ENCODE measurements at regions not wholly inside any gene's neighbourhood (a gene's known extent, or its start where the extent isn't known, plus 50 kb on each side); places are given as distances from the start of the nearest gene placed in this dataset.

DNA sequence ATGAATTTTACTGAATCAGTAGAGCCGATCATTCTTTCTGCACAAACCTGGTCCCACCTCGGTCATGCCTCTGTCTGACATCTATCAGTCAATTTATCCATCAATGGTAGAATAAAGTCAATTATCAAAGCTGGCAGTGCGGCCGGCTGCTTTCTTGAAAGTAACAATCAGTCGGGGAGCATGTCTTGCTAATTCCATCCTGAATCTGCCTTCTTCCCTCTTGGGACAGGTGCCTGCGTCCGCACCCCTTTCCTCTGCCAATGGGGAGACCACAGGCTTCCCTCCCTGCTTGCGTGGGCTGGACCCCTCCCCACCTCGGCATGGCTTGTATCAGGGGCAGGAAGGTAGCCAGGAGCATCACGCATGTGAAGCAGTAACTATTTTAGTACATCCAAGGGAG is 962.9 kb downstream of the BRD1 start:
- DNase-seq (ENCODE audit: low read depth in 2 of 2): no peak

DNA sequence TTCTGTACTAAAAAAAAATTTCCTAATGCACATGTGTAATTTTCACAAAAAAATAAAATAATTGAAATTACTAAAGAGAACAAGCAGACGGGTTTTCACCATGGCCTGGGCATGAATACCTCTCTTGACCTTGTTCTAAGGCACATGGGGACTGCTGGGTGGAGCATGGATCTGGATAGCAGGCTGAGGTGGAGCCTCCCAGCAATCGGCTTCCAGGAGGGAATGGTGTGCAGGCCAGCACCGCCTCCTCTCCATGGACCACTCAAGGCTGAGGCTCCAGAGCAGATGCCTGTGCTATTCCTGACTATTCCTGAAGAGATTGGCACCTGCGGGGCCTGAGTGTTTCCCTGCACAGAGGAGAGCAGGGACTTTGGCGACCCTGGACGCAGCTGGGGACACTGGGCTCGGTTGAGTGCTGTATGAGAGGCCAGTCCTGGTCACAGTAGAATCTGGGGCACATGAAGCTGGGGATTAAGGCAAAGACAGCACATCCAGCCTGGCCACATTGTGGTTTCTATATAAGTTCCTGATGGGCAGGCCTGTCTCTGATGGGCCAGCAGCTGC is 963.6 kb downstream of the BRD1 start:
- DNase-seq (ENCODE audit: low read depth in 2 of 2): no peak

DNA sequence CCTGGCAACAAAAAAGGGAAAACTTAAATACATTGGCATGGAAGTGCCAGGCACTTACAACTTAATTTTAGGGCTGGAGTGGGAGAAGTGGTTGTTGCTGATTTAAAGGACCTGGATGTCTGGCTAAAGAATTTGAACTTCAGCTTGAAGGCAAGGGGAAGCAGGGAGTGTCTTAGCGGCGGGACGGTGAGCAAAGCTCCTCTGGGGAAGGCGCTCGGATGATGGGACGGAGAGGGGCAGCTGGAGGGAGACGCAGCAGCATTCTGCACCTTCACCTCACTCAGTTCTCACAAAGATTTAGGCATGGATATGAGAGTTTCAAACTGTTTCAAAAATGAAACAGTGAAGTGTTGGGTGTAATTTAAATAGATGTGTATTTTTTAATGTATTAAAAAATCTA is 967.1 kb downstream of the BRD1 start:
- no peak for DNase-seq (ENCODE audit: low read depth in 2 of 2)

DNA sequence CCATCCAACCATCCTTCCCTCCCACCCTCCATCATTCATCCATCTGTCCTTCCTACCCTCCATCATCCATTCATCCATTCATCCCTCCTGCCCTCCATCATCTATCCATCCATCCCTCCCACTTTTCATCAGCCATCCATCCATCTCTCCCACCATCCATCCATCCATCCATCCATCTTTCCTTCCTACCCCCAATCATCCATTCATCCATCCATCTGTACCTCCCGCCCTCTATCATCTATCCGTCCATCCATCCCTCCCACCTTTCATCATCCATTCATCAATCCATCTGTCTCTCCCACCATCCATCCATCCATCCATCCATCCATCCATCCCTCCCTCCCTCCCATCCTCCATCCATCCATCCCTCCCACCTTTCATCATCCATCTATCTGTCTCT is 968.8 kb downstream of the BRD1 start:
- DNase-seq (ENCODE audit: low read depth in 2 of 2): no peak

DNA sequence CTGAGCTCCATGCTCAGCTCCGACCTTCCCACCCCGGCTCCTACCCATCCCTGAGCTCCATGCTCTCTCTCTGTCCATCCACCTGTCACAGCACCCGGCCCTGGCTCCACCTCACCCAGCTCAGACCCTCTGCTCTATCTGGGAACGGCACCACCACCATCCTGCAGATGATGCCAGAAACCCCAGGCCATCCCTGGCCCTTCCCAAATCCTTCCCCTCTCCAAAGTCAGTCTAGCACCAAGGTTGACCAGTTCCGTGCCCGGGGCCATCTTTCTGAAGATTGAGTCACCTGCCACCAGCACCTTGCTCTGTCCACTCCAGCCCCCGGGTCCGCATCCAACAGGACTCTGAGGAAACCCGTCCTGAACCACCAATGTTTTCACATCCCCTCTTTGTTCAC is 969.6 kb downstream of the BRD1 start:
- DNase-seq (ENCODE audit: low read depth in 2 of 2): no peak

DNA sequence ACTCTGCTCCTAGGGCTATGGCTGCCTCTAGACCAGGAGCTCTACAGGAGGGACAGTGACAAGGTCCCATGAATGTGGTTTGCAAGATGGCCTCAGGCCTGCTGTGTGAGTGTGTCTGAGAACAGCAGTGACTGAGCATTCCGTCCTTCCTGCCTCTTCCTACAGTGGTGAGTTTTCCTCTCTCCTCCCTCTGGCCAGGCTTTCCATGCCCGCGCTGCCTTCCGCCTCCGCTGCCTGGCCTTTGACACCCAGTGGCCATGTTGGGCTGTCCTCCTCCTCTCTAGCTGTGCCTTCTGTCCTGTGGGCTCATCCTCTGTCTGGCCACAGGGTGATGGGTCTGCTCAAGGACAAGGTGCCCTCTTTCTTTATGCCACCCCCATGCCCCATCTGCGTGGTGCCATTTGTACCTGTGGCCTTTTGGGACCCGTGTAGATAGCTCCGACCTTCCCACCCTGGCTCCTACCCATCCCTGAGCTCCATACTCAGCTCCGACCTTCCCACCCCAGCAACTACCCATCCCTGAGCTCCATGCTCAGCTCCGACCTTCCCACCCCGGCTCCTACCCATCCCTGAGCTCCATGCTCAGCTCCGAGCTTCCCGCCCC is 970.4 kb downstream of the BRD1 start:
- no peak for DNase-seq (ENCODE audit: low read depth in 2 of 2)

DNA sequence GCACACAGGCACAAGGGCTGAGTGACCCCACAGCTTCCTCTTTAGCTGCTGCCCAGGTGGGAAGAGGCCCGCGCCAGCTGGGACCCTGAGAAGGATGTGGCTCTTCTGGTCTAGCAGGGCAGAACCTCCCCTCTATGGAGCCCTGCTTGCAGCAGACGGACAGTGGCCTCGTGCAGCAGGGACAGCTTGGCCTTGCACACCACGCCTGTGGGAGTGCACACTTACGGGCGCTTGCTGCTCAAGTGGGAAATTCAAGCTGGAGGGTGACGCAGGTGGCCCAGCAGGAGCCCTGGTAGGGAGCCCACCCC is 971.4 kb downstream of the BRD1 start:
- no peak for DNase-seq (ENCODE audit: low read depth in 2 of 2)

DNA sequence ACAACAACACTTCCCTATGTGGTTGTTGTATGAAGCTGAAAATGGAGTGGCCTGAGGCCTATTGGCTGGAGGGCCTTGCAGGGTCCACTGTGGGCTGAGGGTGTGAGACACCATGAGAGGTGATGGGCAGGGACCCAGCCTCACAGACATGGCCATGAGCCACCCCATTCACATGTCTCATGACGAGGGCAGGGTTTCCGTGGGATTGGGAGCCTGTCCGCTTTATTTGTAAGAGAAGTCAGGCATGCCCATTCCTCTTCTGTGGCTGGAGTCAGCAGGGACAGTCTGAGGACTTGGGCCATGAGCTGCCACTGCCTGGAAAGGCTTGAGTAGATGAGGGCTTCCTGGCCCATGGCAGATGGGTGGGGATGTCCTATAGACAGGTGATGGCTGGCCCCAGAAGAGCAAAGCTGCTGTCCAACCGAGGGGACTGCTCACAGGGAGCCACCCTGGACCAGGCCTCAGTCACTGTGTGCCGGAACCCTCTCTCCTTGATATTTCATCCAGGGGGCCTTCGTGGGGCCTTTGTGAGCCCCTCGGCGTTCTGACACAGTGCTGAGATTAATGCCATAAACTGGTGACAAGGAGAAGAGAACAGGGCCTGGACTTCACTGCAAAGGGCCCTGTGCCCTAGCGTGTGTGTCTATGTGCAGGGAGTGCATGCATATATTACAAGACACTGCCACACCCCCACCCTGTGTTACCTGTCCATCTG is 971.9 kb downstream of the BRD1 start:
- DNase-seq (ENCODE audit: low read depth in 2 of 2): no peak

DNA sequence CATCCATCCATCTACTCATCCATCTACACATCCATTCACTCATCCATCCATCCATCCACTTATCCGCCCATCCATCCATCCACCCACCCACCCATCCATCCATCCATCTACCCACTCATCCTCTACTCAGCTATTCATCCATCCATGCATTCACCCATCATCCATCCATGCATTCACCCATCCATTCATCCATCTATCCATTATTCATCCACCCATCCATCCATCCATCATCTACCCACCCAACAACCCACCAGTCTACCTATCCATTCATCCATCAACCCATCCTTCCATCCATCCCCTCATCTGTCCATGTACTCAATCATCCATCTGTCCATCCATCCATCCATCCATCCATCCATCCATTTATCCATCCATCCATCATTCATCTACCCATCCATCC is 972.7 kb downstream of the BRD1 start:
- DNase-seq (ENCODE audit: low read depth in 2 of 2): no peak

DNA sequence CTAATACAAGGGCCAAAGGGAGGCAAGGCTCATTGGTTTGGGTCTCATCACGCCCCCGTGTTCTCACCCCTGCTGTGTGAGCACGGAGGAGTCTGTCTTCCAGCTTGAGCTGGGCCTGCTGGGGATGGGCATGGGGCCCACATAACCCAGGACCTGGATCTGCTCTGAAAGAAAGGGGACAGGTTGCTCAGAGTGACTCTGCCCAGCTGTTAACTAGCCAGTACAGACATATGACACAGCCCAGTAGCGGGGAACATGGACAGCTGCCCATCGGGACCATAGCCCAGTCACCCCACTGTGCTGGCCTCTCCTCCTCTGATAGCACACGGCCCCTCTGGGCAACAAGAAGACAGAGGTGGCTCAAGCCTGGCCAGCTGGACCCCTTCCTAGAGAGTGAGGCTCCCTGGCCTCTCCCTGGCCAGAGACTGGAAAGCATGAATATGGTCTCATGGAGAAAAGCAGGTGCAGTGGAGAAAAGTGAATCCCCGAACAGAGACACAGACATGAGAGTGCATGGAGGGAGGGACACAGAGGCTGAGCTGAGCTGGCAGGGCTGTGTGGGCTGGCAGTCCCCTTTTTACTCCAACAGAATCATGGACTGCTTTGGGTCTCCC is 973.9 kb downstream of the BRD1 start:
- no peak for DNase-seq (ENCODE audit: low read depth in 2 of 2)

DNA sequence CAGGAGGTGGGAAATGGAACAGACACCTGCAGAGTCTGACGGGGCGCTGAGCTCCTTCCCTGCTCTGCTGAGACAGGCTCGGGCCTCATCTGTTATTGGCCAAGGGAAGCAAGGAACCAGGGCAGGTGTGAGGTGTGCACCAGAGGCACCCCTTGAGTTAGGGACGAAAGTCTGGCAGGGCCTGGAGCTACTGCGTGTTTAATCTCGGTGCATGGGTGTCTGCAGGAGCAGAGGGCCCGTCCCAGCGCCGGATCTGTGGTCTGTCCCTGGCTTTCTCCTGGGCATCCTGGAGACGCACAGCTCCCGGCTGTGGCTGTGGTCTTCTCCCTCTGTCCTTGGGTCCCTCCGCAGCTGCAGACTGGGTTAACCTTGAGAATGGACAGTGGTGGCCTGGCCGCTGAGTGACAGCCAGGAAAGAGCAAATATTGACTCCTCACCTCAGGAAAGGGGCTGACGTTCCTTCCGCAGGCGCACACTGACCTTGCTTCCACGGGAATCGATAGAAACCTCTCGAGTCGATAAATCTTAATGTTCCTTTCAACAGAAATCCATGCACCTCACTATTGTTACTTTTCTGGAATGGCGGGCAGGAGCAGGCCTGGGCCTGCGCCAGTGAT is 975.6 kb downstream of the BRD1 start:
- DNase-seq (ENCODE audit: low read depth in 2 of 2): no peak

DNA sequence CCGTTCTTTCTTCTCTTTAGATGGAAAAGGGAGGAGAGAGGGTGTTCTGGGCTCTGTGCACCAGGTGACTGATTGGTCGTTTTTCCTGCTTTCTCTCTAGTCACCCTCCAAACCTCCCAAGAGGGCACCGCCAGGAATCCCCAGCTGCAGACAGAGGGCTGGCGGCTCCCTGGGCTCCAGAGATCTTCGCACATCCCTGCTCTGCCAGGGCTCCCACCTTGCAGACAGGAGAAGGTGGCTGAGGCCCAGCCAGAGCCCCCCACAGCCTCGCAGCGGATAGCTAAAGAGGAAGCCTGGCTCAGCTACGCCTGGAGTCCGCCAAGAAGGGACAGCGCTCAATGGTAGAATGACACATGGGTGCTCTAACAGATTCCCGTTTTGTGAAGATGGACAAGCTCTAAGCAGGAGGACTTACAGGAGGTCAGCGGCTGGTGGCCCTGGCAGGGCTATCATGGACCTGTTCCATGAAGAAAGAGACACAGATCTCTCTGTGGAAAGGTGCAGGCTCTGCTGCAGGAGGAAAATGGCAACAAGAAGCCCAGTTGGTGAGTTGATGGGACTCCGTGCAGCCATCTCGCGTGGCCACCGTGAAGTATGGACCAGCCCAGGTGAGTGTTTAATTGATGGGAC is 976.9 kb downstream of the BRD1 start:
- no peak for DNase-seq (ENCODE audit: low read depth in 2 of 2)

DNA sequence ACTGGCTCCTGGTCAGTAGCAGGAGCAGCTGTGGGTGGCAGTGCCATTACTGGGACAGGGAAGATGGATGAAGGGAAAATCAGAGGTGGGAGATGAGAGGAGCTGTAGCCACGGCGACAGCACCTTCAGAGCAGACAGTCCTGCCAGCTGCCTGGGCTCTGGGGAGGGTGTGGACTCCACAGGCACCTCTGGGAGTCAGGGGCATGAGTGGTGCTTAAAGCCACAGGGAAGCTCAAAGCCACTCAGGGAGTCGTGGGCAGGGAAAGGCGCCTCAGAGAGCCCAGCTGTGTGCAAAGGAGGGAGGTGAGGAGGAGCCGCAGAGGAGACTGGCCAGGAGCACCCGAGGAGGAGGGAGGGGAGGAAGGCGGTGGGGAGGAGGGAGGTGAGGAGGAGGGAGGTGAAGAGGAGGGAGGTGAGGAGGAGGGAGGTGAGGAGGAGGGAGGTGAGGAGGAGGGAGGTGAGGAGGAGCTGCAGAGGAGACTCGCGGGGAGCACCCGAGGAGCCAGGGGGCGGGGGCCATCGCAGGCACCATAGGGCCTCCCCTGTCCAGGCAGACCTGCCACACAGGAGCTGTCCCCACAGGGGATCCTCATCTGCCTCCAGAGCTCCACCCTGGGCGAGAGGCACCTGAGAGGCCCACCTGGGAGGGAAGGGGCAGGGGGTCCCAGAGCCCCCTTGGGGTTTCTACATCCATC is 977.6 kb downstream of the BRD1 start:
- DNase-seq (ENCODE audit: low read depth in 2 of 2): no peak

DNA sequence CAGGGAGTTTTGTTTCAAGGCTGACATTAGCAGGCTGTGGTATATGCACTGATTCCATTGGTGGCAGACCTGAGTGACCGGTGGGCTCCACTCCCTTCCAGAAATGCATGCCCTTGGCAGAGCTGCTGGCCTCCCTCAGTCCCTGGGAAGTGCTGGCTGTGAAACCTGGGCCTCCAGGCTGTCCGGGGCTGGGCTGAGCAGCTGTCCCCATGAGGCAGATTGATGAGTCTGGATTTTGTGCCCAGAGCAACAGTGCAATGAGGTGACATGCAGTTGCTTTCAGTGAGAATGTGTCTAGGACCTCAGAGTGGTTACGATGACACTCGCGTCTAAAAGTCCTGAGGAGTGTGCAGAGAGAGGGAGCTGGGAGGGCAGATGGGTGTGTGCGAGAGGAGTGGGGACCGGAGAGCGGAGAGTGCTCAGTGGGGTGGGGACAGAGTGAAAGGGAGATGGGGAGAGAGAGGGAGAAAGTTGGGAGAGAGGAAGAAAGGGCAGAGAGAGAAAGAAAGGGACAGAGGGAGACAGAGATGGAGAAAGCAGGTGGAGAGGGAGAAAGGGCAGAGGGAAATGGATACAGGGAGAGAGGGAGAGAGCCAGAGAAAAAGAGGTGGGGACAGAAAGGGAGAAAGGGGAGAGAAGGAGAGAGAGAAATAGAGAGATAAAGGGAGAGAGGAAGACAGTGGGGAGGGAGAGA is 978.3 kb downstream of the BRD1 start:
- DNase-seq (ENCODE audit: low read depth in 2 of 2): no peak

DNA sequence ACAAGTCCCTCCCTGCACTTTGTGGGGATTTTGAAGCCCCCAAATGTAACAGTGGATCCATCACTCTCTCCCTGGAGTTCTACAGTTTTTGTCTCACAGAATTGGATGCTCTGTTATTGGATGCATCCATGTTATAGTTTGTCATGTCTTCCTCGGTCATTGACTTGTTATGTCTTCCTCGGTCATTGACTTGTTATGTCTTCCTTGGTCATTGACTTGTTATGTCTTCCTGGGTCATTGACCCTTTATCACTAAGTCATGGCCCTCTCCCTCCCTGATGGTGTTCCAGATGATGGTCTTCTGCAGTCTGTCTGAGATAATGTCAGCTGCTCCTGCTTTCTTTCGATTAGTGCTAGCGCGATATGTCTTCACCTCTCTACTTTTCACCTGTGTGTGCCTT is 981.5 kb downstream of the BRD1 start:
- no peak for DNase-seq (ENCODE audit: low read depth in 2 of 2)

DNA sequence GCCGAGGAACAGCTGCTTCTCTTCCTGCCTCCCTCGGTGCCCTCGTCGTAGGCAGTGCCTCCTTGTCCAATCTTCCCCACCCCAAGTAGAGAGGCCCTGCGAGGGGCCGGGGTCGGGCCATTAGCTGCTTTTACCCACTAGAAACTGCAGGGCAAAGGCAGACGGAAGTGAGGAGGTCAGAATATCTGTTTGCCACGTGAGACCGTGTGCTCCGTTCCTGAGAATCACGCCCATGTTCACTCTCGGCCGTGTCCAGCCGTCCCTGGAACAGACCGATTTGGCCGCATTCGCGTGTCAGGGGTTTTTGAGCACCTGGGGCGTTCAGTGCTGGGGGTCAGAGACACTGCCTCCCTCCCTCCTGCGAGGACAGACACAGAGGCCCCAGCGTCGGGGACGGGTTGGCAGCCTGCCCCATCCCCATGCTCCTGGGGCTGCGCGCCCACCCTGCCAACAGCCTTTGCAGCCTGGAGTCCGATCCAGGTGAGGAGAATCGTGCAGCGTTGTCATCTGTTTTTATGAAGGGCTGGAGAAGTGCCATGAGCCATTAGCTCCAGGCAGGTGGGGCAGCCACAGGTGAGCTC is 982.2 kb downstream of the BRD1 start:
- DNase-seq (ENCODE audit: low read depth in 2 of 2): no peak

DNA sequence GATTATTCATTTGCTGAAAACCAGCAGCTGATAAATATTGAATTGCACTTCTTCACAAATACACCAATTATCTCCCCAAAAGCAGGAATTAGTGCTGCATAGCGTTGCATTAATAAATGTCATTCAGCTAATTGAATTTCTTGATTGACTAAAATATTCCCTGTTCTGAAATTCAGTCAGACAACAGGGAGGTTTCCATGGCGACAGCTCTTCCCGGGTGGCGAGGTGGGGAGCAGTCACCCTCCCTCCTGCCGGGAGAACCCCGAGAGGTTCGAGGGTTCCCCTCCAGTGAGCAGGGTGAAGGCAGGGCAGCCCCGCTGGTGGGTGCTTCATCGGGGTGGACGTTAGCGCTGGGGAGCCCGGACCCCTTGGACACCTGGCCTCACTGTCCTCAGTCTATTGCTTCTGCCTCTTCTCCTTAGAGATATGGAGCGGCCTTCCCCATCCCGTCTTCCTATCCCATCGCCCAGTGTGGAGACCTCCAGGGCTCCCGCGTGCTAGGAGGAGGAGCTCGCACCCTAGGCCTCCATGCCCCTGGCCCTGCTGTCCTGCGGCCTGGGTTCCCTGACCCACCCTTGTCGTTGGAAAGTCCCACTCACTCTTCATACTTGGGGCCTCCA is 983.5 kb downstream of the BRD1 start:
- no peak for DNase-seq (ENCODE audit: low read depth in 2 of 2)

DNA sequence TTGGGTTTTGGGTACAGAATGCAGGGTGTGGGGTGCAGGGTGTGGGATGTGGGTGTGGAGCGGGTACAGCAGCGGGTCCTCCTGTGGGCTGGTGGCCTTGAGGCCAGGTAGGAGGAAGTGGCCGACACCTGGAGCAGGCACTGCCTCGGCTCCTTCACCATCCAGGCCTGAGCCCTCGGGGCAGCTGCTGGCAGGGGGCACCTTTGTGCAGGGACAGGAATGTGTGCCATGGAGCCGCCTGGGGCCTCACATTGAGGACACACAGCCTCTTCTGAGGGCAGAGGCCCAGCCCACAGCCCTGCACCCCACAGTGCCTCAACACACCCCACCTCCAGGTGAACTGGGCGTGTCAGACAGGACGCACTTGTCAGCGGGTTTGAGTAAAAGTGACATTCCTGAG is 984.0 kb downstream of the BRD1 start:
- no peak for DNase-seq (ENCODE audit: low read depth in 2 of 2)

DNA sequence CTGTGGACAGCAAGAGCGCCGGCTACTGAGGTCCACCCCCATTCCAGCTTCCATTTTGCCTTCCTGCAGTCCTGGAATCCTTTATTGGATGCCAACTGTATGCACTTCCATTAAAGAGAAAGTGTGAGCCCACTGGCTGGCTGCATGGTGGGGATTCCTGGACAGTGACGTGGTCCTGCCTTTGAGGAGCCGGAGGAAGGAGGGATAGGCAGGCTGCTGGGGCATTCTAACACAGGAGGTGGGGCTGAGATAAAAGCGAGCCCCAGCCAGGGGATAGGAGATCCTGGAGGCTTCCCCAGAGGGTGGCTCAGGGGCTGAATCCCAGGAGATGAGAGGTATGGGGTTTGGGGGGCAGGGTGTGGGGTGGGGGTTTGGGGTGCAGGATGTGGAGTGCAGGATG is 984.7 kb downstream of the BRD1 start:
- no peak for DNase-seq (ENCODE audit: low read depth in 2 of 2)

DNA sequence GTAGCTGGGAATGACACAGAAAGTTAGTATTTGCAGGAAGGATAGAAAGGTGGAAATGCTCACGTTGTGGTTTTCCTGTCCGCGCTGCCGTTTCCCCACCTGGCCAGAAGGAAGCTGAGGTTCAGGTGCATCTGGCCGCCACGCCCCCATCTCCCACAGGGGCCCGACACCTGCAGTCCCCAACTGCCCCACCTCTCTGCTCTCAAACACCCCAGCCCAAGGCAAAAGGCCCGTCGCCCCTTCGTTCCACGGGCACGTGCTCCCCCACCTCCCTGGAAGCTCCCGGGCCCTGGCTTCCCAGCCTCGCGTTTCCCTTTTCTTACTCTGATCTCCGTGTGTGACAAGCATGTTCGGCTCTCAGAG is 985.1 kb downstream of the BRD1 start:
- DNase-seq (ENCODE audit: low read depth in 2 of 2): no peak
